B cell (primary cell): ENCODE measurements at regions not wholly inside any gene's neighbourhood (a gene's known extent, or its start where the extent isn't known, plus 50 kb on each side); places are given as distances from the start of the nearest gene placed in this dataset.

Experiments used
- ATAC-seq: fragments of 200-7000 bp; cut with Tn5 transposase; one replicate; pipeline ENCODE4 v1.10.0; 2021; ENCODE audit warnings: low read depth, mild to moderate bottlenecking, moderate number of reproducible peaks, moderate library complexity
- CTCF ChIA-PET: fragments of 350-600 bp; sonication (Branson Sonifier 250); formaldehyde crosslinking; loops from one replicate; lab custom pipeline; 2021; ENCODE audit warnings: antibody characterized with exemption, inconsistent platforms; lab: Charles Lee
- POLR2A ChIA-PET: fragments of 350-600 bp; sonication (Branson Sonifier 250); formaldehyde crosslinking; loops from one replicate; lab custom pipeline; 2021; ENCODE audit warnings: antibody characterized with exemption; lab: Charles Lee
- DNase-seq: peaks from one replicate; pipeline ENCODE4 v3.0.0; 2013
- H2AFZ ChIP-seq: 2 replicates; pipeline ENCODE4 v1.6.1; 2012; ENCODE audit warnings: mild to moderate bottlenecking, low read depth, low read length; ENCODE audit not compliant: insufficient read depth, poor library complexity, severe bottlenecking
- H3K27ac ChIP-seq, 2 donors: 1 replicate in 1 of 2; 2 replicates in 1 of 2; pipeline ENCODE4 v1.5.1; 2012 to 2013; ENCODE audit warnings: low read length in 2 of 2, mild to moderate bottlenecking in 2 of 2, moderate library complexity in 1 of 2
- H3K27me3 ChIP-seq, 4 experiments: fragments of 200-600 bp in 1 of 4; sonication (generic) in 1 of 4; replicated peaks in 1 of 4; 1 replicate in 2 of 4; 2 replicates in 2 of 4; pipeline versions ENCODE4 v1.6.1 to v1.7.0; 2013 to 2016; ENCODE audit warnings: low read length in 3 of 4, mild to moderate bottlenecking in 2 of 4, mixed read lengths in 1 of 4, moderate library complexity in 1 of 4; ENCODE audit not compliant: insufficient read depth in 4 of 4, control insufficient read depth in 3 of 4; ENCODE audit errors: control extremely low read depth in 1 of 4
- H3K36me3 ChIP-seq, 2 experiments: replicated peaks in 1 of 2; 1 replicate in 1 of 2; 2 replicates in 1 of 2; pipeline versions ENCODE4 v1.6.1 to v1.7.1; 2013; ENCODE audit warnings: low read length in 1 of 2; ENCODE audit not compliant: insufficient read depth in 2 of 2, control insufficient read depth in 1 of 2; ENCODE audit errors: control extremely low read depth in 1 of 2, extremely low read depth in 1 of 2
- H3K4me1 ChIP-seq, 2 donors: fragments of 200-600 bp in 1 of 2; sonication (generic) in 1 of 2; 1 replicate in 1 of 2; 2 replicates in 1 of 2; pipeline versions ENCODE4 v1.5.1 to v1.6.1; 2013 to 2017; ENCODE audit warnings: low read length in 2 of 2; ENCODE audit not compliant: control insufficient read depth in 2 of 2, insufficient read depth in 2 of 2
- H3K4me2 ChIP-seq: replicated peaks from 2 replicates; pipeline ENCODE3; 2012; ENCODE audit warnings: mild to moderate bottlenecking, low read depth, low read length; ENCODE audit not compliant: poor library complexity, severe bottlenecking
- H3K4me3 ChIP-seq, 5 experiments: fragments of 200-600 bp in 1 of 5; sonication (generic) in 1 of 5; 1 replicate in 3 of 5; 2 replicates in 2 of 5; pipeline versions ENCODE4 v1.5.1 to v1.7.0; 2011 to 2016; ENCODE audit warnings: low read length in 4 of 5, mild to moderate bottlenecking in 4 of 5, low read depth in 2 of 5, control low read depth in 1 of 5, moderate library complexity in 1 of 5; ENCODE audit not compliant: insufficient read depth in 1 of 5; ENCODE audit errors: control extremely low read depth in 1 of 5, extremely low read depth in 1 of 5
- H3K79me2 ChIP-seq: fragments of 200-600 bp; sonication (generic); one replicate; pipeline ENCODE4 v1.6.0; 2016; ENCODE audit warnings: low read length; ENCODE audit not compliant: control insufficient read depth, insufficient read depth
- H3K9ac ChIP-seq: fragments of 200-600 bp; sonication (generic); 2 replicates; pipeline ENCODE4 v1.6.1; 2017; ENCODE audit warnings: mild to moderate bottlenecking, low read length, moderate library complexity
- H3K9me3 ChIP-seq, 3 donors: one replicate each; pipeline versions ENCODE4 v1.6.1 to v1.7.1; 2013; ENCODE audit warnings: low read length in 2 of 3; ENCODE audit not compliant: control insufficient read depth in 2 of 3, insufficient read depth in 1 of 3; ENCODE audit errors: control extremely low read depth in 1 of 3
- H4K20me1 ChIP-seq: 2 replicates; pipeline ENCODE4 v1.6.0; 2012; ENCODE audit warnings: mild to moderate bottlenecking, low read length; ENCODE audit not compliant: insufficient read depth, control insufficient read depth, poor library complexity, severe bottlenecking
- H3K27ac Mint-ChIP-seq: one replicate; pipeline ENCODE4 v1.8.0; 2021; ENCODE audit warnings: mixed read lengths
- H3K27me3 Mint-ChIP-seq: one replicate; pipeline ENCODE4 v1.8.0; 2021; ENCODE audit warnings: mixed read lengths
- H3K4me1 Mint-ChIP-seq: one replicate; pipeline ENCODE4 v1.8.0; 2021; ENCODE audit warnings: mixed read lengths
- H3K4me3 Mint-ChIP-seq: one replicate; pipeline ENCODE4 v1.8.0; 2021; ENCODE audit warnings: mixed read lengths
- H3K9me3 Mint-ChIP-seq: one replicate; pipeline ENCODE4 v1.8.0; 2022; ENCODE audit warnings: mixed read lengths; ENCODE audit not compliant: insufficient read depth
- EZH2 ChIP-seq: IDR thresholded peaks from 2 replicates; pipeline ENCODE4 v1.6.1; 2012; ENCODE audit warnings: borderline replicate concordance, low read depth, mild to moderate bottlenecking, moderate library complexity, low read length; ENCODE audit not compliant: insufficient read depth, poor library complexity, severe bottlenecking
- WGBS: methylation state at CpG from one replicate; pipeline ENCODE4 v1.1.5; 2013; ENCODE audit warnings: missing lambda C conversion rate; ENCODE audit not compliant: insufficient coverage; 5-methylcytosine and 5-hydroxymethylcytosine counted together
- intact Hi-C: fragments of 100-400 bp; cut with micrococcal nuclease; formaldehyde crosslinking; loops from one replicate; pipeline ENCODE4 v1.10.0; 2022
- TF ChIP-seq, protein P1 (sequence below): fragments of 200-600 bp; IDR thresholded peaks from one replicate; pipeline ENCODE4 v1.8.0; 2022; ENCODE audit warnings: antibody characterized with exemption, mild to moderate bottlenecking

- Histone ChIP-seq H4K20me1 (no peaks in the 10 kb centered on the region), H3K79me2 (no peaks in the 10 kb centered on the region), H3K4me1 (no peaks in the 10 kb centered on the region), H3K27ac (no peak overlapping the region), H2AFZ (no peak overlapping the region), H3K36me3 (no peaks in the 10 kb centered on the region), H3K9ac (no peak overlapping the region), H3K4me2 (no peak overlapping the region), H3K4me3 (no peak overlapping the region), H3K9me3 (no peaks in the 10 kb centered on the region), H3K27me3 (no peaks in the 10 kb centered on the region)
- H3K4me1 Mint-ChIP-seq = no peaks in the 10 kb centered on the region
- no peak for ATAC-seq
- intact Hi-C loops = no loop called here
- H3K9me3 Mint-ChIP-seq = no peaks in the 10 kb centered on the region
- POLR2A ChIA-PET = no interaction called here
- 100% methylated on average over 1 of the region's 5 CpGs for WGBS
- no peak for DNase-seq
- H3K27me3 Mint-ChIP-seq = no peaks in the 10 kb centered on the region
- no peak overlapping the region for H3K4me3 Mint-ChIP-seq
- TF ChIP-seq, protein P1, sequence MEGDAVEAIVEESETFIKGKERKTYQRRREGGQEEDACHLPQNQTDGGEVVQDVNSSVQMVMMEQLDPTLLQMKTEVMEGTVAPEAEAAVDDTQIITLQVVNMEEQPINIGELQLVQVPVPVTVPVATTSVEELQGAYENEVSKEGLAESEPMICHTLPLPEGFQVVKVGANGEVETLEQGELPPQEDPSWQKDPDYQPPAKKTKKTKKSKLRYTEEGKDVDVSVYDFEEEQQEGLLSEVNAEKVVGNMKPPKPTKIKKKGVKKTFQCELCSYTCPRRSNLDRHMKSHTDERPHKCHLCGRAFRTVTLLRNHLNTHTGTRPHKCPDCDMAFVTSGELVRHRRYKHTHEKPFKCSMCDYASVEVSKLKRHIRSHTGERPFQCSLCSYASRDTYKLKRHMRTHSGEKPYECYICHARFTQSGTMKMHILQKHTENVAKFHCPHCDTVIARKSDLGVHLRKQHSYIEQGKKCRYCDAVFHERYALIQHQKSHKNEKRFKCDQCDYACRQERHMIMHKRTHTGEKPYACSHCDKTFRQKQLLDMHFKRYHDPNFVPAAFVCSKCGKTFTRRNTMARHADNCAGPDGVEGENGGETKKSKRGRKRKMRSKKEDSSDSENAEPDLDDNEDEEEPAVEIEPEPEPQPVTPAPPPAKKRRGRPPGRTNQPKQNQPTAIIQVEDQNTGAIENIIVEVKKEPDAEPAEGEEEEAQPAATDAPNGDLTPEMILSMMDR = no peak
- TF ChIP-seq EZH2 = no peak
- H3K27ac Mint-ChIP-seq = no peak overlapping the region
- CTCF ChIA-PET = no interaction called here
Measured at GRCh38 chr6:62429781-62430180, 143.8 kb upstream of the KHDRBS2 start.

DNA sequence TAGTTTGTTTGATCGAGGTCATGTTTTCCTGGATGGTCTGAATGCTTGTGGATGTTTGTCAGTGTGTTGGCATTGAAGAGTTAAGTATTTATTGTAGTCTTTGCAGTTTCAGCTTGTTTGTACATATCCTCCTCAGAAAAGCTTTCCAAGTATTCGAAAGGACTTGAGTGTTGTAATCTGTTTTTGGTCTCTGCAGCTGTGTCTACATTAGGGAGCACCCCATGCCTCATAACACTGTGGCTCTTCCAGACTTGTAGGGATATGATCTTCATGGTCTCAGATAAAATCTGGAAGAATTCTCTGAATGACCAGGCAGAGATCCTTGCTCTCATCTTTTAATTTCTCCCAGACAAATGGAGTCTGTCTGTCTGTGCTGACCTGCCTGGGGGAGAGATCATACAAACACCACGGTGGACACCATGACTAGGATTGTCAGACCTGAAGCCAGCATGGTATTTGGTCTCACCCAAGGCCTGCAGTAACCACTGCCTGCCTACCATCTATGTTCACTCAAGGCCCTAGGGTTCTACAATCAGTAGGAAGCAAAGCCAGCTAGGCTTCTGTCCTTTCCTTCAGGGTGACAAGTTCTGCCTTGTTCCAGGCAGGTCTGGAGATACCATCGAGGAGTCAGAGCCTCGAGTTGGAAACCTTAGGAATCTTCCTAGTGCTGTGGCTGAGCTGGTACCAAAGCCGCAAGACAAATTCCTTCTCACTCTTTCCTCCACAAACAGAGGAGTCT lies 114.7 kb upstream of the KHDRBS2 start:
- intact Hi-C loops = no loop called here
- no peak overlapping the region for H3K27ac ChIP-seq
- ATAC-seq (no peak), DNase-seq (no peak)
- H2AFZ ChIP-seq = no peak overlapping the region
- H3K79me2 ChIP-seq = no peaks in the 10 kb centered on the region
- ChIA-PET POLR2A (no interaction called here), CTCF (no interaction called here)
- H3K36me3 ChIP-seq = no peaks in the 10 kb centered on the region
- H3K4me2 ChIP-seq = no peak overlapping the region
- H3K27me3 ChIP-seq = no peaks in the 10 kb centered on the region
- no peak overlapping the region for H3K4me3 Mint-ChIP-seq
- H3K27me3 Mint-ChIP-seq = no peaks in the 10 kb centered on the region
- TF ChIP-seq, protein P1 = no peak
- no peak for TF ChIP-seq EZH2
- 86% methylated on average over 3 of the region's 6 CpGs for WGBS
- no peaks in the 10 kb centered on the region for H3K4me1 ChIP-seq
- peaks cover 5% of the 10 kb centered on the region for H3K9me3 Mint-ChIP-seq
- H3K9ac ChIP-seq = no peak overlapping the region
- H3K27ac Mint-ChIP-seq = no peak overlapping the region
- H4K20me1 ChIP-seq = no peaks in the 10 kb centered on the region
- no peak overlapping the region for H3K4me3 ChIP-seq
- H3K9me3 ChIP-seq = no peaks in the 10 kb centered on the region
- H3K4me1 Mint-ChIP-seq = no peaks in the 10 kb centered on the region
